ENCODE measurements at regions not wholly inside any gene's neighbourhood (a gene's known extent, or its start where the extent isn't known, plus 50 kb on each side); places are given as distances from the start of the nearest gene placed in this dataset.

DNA sequence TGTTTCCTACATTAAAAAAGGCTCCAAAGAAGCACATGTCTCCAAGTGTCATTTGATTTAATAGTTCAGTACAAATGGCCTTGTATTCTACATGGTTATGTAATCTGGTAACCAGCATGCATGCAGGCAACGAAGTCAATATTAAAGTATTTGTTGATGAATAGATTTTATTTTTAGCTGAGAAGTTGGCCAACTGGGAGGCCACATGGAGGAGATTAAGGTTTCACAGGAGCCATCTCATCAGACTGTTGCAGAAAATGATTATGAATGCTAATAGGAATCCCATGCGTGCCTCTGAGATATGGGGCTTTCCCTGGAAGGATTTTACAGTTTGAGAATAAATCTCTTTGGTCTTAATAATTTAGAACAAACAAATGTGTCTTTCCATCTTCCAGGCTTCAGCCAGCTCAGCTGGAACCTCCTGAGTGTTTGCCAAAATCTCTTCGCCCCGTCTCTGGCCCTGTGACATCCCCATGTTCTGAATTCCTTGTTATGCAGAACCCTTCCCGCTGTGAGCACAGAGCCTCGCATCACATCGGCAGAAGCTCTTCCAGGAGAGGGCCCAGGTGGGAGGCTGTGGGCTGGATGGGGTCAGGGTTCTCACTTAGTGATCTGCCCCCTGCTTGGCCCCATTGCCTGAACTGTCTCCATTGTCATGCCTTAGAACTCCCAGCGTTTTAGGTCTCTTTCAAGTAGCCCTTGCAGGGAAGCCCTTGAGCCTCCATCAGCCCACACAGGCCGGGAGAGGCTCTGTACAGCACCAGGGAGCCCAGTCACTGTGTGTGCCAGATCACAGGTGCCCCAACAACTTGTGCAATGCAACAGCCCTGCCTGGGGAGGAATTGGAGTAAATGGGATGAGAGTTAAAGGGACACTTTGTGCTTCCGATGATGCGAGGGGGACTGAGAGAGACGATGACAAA is 190.5 kb upstream of the TWIST2 start:
- no peak for DNase-seq

DNA sequence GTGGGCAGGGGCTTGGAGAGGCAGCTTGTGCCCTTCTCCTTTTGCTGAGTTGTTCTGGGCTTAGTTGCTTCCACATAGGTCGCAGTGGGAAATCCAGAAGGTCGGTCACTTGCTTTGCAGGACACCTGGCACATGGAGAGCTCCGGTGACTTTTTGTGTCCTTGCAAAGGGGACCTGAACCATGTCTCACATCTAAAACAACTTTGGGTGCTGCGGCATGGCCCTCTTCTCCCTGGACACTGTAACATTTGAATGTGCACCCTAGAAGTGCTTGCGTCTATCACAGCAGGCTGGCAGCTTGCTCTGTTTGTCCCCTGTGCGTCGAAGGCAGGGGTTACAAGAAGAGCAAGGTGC is 189.9 kb upstream of the TWIST2 start:
- DNase-seq, result no peak

DNA sequence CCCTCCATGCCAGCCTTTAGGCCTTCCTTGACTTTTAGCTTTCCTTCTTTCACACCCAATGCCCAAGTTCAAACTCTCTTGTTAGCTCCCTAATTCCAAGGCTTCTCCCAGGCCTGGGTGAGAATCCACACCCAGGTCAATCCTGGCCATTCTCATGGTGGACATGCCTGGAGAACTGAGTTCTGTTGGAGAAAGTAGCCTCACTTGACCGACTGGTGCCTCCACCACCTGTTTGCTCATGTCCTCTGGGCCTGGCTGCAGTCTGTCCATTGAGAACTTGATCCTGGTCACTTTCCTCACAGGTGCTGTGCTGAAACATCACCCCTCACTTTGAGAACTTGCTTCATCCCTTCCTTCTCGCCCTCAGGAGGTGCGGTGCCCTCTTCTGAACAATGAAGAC is 189.1 kb upstream of the TWIST2 start:
- DNase-seq, result no peak

DNA sequence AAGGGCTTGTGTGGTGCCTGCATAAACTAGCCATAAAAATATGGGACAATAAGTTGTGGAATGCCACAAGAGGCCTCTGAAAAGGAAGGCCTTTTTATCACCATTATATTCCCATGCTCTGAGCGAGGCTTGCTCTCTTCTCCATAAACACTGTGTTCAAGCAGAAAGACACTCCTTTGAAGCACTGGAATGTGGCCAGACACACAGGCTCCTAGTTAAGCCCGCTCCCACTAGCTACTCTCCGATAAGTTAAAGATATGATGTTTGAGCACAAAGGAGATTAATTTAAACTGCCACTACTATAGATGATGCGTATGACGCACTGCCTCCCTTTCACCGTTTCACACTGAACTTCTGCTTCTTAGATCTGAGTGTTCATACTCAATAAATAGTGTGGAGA is 188.7 kb upstream of the TWIST2 start:
- no peak for DNase-seq

DNA sequence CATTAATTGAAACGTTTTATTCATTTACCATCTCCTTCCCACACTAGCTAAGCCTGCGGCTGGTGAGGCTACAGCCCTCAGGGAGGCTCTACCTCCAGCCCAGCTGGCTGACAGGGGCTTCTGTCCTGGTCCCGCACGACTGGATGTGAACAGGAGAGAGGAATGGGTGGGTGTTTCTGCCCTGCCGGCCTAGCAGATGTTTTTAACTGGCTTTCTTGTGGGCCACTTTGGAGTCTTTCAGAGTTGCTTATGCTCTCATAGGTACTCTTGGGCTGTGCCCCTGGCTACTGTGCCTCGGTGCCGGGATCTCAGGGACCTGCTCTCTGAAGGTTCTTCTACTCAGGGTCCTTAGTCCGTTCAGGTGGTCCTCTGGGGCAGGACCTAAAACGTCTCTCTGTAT is 184.3 kb upstream of the TWIST2 start:
- no peak for DNase-seq

DNA sequence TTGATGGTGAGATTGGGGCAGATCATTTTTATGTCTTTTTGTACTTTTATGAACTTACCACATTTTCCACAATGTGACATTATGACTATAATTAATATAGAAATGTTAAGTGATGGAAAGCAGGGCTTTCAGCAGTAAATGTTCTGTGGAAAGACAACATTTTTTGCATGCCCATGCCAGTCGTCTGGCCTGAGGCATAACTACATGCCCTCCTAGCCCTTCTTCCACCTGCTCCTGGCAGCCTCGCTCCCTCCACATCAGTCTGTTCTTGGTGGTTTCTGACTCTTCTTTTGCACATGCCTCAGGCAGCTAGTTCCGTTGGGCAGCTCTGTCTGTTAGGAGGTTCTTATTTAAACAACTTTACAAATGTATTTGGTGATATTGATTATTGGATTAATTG is 182.0 kb upstream of the TWIST2 start:
- no peak for DNase-seq

DNA sequence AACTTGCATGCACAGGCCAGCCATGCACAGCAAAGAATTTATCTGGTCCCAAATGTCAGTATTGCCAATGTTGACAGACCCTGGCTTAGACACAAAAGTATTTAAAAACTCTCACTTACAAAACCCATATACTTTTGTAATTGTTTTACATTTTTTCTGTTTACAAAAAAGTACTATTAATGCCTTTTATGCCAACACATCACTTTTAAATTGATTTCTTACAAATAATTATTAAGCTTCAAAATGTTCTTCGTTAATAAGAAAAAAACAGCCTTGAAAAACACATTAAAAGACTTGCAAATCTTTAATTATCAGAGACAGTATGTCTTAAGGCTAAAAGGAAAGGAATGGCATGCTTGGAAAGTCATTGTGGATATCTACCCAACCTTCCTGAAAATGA is 181.3 kb upstream of the TWIST2 start:
- no peak for DNase-seq

DNA sequence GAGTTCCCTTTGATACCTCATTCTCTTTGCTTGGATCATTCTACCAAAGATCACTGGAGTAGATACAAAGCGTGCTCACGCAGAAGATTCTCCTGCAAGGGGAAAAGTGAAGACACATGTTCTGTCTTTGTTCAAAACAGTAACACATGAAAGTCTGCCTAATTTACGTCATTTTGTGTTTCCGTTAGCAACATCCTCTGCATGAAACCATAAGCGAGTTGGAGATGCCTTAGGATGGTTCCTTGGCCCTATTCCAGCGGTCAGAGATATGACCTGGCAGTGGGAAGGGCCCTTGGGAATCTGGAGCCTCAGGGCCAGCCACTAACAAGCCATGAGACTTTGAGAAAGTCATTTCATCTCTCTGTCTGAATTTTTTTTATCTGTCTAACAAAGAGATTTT is 180.9 kb upstream of the TWIST2 start:
- DNase-seq, result no peak

DNA sequence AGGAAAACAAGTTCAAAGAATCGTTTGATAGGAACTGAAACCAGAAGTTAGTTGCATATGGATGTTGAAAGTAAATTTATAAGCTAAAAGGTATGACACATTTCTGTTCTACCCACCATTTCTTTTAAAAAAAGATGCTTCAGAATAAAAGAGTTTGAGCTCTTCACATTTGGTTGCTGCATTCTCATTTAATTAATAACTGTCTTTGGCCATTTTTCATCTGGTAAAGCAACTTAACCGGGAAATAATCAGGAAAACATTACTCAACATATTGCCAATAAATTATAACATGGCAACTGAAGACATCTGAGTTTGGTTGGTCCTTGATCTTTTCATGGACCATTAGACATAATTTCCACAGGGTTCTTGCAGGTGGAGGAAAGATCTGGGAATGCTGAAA is 180.2 kb upstream of the TWIST2 start:
- DNase-seq, result no peak

DNA sequence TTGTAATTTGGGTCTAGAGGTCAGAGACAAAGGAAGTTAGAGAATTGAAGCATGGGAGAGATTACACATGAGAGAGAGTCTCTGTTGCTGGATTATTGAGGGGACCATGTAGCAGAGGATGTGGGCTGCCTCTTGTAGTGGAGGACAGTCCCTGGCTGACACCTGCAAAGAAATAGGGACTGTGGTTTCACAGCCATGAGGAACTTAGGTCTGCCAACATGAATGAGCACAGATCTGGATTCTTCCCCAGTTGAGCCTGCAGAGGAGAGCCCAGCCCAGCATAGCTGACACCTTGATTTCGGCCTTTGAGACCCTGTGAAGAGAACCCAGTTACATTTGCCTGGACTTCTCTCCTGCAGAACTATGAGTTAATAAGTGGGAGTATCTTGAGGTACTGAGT is 179.5 kb upstream of the TWIST2 start:
- no peak for DNase-seq

DNA sequence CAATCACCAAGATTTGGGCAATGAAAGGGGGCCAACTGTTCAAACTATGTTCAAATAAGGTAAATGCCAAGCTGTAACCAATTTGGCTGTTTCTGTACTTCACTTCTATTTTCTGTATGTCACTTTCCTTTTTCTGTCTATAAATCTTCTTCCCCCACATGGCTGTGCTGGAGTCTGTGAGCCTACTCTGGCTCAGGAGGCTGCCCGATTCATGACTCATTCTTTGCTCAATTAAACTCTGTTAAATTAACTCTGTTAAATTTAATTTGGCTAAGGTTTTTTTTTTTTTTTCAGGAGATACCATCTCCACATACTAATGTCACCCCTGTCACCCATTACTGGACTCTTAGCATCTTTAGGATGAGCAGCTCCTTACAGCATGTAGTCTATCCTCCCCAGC is 178.8 kb upstream of the TWIST2 start:
- no peak for DNase-seq

DNA sequence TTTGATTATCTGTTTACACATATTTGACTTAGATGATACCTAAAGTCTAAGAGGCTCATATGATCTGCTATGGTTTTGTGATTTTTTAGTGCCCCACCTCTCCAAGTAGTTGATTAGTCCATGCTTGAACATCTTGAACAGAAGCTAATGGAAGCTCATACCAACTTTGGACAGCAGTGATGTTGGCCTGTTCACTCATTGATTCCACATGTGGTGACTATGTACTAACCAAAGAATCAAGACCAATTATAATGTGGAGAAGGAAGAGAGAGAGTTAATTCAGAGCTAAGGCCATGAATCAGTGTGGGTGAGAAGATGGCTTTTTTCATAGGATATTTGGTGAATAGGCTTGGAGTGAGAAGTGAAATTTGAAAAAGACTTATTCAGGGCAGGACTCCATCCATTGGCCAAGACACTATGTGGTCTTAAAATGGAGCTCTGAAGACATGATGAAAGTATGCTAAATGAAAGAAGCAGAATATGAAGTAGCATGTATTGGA is 178.3 kb upstream of the TWIST2 start:
- DNase-seq, result no peak

DNA sequence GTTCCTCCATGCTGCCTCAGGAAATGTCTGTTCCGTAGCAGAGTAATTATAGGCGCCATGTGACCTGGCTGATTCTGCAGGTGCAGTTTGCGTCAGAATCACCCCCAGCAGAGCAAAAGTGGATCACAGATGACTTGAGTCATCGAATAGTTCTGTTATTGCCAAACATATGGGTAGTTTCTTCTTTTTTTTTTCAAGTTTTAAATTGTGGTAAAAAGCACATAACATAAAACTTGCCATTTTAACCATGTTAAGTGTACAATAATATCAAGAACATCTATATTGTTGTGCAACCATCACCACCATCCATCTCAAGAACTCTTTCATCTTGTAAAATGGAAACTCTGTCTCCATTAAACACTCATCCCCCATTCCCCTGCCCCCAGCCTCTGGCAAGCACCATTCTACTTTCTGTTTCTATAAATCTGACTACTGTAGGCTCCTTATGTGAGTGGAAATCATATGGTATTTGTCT is 177.7 kb upstream of the TWIST2 start:
- DNase-seq, result no peak

DNA sequence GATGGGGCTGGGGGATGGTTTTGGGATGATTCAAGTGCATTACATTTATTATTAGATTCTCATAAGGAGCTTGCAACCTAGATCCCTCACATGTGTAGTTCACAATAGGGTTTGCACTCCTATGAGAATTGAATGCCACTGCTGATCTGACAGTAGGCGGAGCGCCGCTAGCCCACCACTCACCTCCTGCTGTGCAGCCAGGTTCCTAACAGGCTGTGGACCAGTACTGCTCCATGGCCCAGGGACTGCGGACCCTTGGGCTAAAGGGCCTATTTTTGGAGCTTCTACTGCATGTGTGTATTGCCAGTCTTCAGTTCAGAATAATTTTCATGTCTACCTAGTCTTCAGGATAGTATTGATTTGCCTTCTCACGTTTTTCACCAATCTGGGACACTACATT is 165.3 kb upstream of the TWIST2 start:
- no peak for DNase-seq

DNA sequence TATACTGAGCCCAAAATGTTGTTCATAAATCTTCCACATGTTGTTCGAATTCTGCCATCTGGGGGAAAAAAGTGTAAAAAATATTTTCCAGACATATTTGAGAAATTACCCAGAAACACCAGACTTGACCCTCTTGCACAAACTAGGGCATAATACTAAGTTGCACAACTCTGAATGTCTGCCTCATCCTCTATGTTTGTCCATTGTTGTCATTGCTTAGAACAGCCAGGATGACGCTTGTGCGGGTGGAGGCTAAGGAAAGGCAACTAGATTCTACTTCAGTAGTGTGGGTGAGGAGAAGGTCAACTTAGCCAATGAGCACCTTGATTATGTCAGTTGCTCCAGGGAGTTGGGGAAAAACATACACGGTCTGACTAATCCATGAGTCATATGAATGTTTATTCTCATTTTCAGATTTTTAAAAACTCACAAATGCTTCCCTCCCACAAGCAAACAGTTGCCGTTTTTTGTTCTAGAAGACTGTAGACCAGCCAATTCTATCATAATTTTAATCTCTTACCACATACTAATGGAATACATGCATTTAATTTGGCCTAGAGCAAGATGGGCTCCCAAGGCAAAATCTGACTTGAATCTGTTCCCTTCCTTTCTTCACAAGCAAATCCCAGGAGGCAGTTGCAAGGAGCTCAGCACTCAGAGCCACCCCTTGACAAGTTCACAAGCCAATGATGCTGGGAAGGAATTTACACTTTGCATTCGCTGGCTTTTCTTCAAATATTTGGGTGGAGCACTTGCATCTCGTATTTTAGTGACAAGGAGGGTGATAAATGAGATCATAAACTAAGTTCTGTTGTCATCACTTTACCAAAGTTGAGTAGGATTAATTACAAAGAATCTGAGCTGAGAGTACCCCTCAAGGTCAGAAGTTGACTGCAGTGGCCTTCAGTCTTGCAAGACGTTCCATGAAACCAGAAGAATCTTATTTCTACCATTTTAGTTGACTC is 163.2 kb upstream of the TWIST2 start:
- no peak for DNase-seq

DNA sequence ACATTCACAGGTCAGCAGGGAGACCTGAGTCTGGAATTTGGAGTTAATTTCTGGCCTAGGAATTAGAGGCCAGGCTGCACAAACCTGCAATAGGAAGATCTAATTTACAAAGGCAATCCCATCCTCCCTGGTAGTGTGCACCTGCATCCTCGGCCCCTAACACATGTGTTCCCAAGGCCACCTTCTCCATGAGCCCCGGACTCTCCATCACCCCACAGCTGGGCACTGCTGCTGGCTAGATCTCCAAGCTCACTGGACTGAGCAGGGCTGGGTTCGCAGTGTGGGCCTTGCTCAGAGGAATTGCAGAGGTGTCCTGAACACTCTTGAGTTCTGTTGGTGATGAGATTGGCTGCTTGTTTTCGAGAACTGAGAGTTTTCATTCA is 162.6 kb upstream of the TWIST2 start:
- no peak for DNase-seq

DNA sequence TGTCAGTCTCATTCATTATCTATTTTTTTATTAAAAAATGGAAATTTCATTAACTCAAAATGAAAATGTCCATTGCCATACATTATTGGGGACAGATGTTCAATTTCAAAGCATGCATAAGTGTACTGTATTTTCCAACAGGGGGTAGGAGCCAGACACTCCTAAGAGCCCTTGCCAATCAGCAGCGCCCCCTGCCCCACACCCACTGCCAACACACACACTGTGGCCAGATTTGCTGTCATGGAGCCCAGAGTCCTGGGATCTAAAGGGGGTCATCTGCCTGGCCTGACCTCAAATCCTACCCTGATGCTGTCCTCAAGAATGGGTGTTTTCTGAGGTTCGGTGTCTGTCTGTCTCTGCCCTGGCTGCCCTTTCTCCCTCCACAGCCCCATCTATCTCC is 162.2 kb upstream of the TWIST2 start:
- no peak for DNase-seq

DNA sequence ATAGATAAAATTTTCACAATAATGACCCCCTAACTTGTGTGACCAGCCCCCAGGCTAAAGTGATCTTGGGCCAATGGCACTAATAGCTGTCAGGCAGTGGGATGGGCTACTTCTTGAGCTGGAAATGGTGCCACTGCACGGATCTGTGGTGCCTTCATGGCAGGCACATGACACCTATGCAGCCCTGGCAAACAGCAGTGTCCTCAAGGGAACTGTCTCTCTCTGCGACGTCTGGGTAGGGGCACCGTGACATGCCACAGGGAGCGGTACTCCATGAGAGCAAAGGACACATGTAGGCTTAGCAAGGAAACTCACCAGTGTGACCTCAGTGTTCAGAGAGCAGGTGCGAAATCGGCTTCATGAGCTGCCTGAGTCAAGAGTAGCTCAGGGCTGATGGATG is 161.7 kb upstream of the TWIST2 start:
- no peak for DNase-seq

DNA sequence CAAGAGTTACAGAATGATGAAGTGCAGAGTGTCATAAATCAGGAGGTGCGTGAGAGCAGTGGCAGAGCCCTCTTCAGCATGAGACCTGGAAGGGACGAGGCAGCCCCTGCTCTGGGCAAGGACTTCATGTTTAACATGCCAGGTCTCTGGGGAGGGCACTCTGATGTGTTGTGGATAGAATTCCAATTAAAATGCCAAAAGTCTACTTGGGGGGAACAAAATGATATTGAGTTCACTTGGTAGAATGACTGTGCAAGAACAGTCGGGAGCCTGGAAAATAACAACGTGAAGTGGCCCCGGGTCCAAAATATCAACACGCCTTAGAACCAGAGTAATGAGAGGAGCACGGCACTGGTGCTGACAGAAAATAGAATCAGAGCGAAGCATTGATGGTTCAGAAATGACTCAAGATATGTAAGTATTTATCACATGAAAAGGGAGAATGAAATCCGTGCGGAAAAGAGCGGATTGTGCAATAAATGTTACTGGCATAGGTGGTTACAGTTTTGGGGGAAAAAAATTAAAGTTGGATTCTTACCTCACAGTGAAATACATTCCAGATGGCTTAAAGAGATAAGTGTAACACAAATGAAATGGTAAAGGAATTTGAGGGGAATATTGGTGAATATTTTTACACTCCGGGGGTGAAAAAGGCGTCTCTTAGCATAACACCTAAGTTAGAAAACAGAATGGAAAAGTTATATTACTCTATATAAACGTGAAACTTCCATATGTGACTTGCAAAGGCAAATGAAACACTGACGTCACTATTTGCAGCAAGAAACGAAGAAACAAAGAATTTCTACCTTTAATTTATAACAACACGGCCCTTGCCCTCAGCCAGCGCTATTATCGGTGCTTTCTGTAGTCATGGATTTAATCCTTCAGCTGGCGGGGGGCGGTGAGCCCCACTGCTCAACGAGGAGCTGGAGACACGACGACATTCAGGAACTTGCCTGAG is 159.4 kb upstream of the TWIST2 start:
- DNase-seq, result no peak

DNA sequence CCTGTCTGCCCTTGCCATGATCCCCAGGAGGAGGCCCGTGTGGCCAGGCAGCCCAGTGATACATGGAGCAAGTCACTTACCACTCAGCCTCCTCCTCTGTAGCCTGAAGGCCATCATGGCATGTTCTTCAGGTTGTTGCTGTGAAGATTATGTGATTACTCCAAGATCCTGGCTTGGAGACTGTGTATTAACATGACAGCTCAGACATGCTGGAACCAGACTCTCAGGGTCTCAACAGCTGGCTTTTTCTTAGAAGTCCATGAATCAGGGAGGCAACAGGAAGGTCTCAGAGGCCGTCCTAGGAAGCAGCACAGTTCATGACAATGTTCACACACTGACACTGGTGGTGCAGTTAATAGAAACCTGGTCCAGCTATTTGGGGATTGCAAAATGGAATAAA is 158.6 kb upstream of the TWIST2 start:
- no peak for DNase-seq

DNA sequence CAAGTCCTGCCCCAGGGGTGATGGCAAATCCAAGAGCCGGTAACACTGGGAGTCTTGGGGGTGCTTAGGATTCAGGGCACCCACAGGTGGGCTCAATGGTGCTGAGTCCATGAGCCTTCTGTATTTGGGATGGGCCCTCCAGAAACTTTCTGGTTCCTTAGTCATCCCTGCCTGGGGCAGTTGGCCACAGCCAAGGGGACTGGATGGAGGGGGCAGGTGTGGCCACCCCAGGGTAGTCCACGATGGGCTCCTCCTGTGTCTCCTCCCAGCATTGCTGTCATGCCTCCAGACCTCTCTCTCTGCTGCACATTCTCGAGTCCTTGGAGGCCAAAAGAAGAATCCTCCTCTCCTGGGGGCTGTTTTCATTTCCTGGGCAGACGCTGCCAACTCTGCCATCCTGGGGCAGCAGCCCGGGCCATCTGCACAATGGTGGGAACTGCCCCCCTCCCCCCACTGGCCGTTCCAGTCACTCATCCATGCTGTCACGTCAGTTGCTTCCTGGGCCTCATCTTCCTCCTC is 158.0 kb upstream of the TWIST2 start:
- DNase-seq, result no peak

DNA sequence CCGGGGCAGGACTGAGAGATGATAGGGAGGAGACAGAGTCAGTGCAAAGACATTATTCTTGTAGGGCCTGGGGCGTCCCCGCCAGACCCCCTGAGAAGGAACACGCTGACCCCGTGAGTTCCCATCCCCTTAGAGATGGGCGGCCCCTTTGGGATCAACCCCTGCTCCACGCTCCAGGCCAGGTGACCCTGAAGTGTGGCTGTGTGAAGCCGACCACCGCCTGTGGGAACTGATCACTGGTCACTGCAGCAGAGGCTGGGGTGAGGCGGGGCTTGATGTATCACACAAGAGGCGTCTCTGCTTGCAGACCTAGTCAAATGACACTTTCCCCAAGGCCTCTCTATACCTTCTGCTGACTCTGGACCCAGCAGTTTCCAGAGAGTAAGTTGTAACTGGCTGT is 157.4 kb upstream of the TWIST2 start:
- DNase-seq, result no peak
